ENCODE measurements at regions not wholly inside any gene's neighbourhood (a gene's known extent, or its start where the extent isn't known, plus 50 kb on each side); places are given as distances from the start of the nearest gene placed in this dataset.

GRCh38 chr7:145599376-145599775 lies 517.2 kb upstream of the CNTNAP2 start:
- no peak overlapping the region for H4K8ac ChIP-seq (ENCODE audit: low read depth, low read length)
- H2BK120ac ChIP-seq (ENCODE audit: insufficient read depth, low read length, poor library complexity) = no peak overlapping the region
- no peak for DNase-seq
- H2BK5ac ChIP-seq (ENCODE audit: low read depth, low read length, poor library complexity) = no peak overlapping the region
- H4K12ac ChIP-seq (ENCODE audit: low read depth, low read length) = no peak overlapping the region
- H3K23ac ChIP-seq (ENCODE audit: low read length) = no peak overlapping the region
- H3K4me3 ChIP-seq (ENCODE audit: low read depth, low read length) = no peak overlapping the region
- no peak overlapping the region for H3K27ac ChIP-seq (ENCODE audit: low read depth, low read length)
- no peaks in the 10 kb centered on the region for H3K79me1 ChIP-seq (ENCODE audit: low read length)
- no peak overlapping the region for H2BK12ac ChIP-seq (ENCODE audit: low read length)
- no peak overlapping the region for H4K91ac ChIP-seq (ENCODE audit: low read depth, low read length)
- H3K4me1 ChIP-seq (ENCODE audit: control insufficient read depth in 1 of 2, insufficient read depth in 2 of 2, low read length in 2 of 2) = no peaks in the 10 kb centered on the region
- H3K4ac ChIP-seq (ENCODE audit: low read depth, low read length) = no peak overlapping the region
- H3K4me2 ChIP-seq (ENCODE audit: low read length) = no peak overlapping the region
- no CpG with 5 or more reads among the region's 1 CpG for WGBS (ENCODE audit: extremely low coverage, insufficient coverage, insufficient read length)
- no peak overlapping the region for H2AK5ac ChIP-seq (ENCODE audit: low read length)
- no peaks in the 10 kb centered on the region for H3K79me2 ChIP-seq (ENCODE audit: control insufficient read depth, insufficient read depth, low read length, poor library complexity)
- no peaks in the 10 kb centered on the region for H3K9me3 ChIP-seq (ENCODE audit: insufficient read depth, low read depth, low read length)
- H3K14ac ChIP-seq (ENCODE audit: low read length) = no peak overlapping the region
- H3K27me3 ChIP-seq (ENCODE audit: insufficient read depth, low read length) = no peaks in the 10 kb centered on the region
- H3K36me3 ChIP-seq (ENCODE audit: control insufficient read depth in 1 of 2, insufficient read depth in 2 of 2, low read length in 2 of 2) = no peaks in the 10 kb centered on the region
- no peak overlapping the region for H3K18ac ChIP-seq (ENCODE audit: low read length)
- H3K9ac ChIP-seq (ENCODE audit: low read length) = no peak overlapping the region
- no peak overlapping the region for H2AFZ ChIP-seq (ENCODE audit: insufficient read depth, low read length, poor library complexity)

DNA sequence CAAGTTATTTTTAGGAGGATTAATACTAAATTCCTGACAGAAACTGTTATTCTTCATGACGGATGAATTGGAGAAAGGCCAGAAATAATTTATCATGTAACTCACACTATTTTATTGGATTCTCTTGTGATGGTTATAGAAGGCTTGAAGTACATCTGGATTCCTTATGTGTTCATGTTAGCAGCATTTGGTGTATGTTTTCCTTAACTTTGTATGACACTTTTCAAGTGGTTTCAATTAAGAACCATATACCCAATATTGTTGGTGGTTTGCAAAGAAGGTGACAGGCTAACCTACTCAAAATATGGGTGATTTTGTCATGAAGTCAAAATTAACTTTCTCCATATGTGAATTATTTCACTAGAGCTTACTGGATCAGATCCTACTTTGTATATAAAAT lies 532.2 kb upstream of the CNTNAP2 start:
- H4K91ac ChIP-seq (ENCODE audit: low read depth, low read length) = no peak overlapping the region
- H3K36me3 ChIP-seq (ENCODE audit: control insufficient read depth in 1 of 2, insufficient read depth in 2 of 2, low read length in 2 of 2) = no peaks in the 10 kb centered on the region
- no peak overlapping the region for H2BK120ac ChIP-seq (ENCODE audit: insufficient read depth, low read length, poor library complexity)
- H4K8ac ChIP-seq (ENCODE audit: low read depth, low read length) = no peak overlapping the region
- H2AK5ac ChIP-seq (ENCODE audit: low read length) = no peak overlapping the region
- H3K18ac ChIP-seq (ENCODE audit: low read length) = no peak overlapping the region
- H3K9me3 ChIP-seq (ENCODE audit: insufficient read depth, low read depth, low read length) = no peaks in the 10 kb centered on the region
- H2AFZ ChIP-seq (ENCODE audit: insufficient read depth, low read length, poor library complexity) = no peak overlapping the region
- no peak overlapping the region for H3K23ac ChIP-seq (ENCODE audit: low read length)
- H3K79me2 ChIP-seq (ENCODE audit: control insufficient read depth, insufficient read depth, low read length, poor library complexity) = no peaks in the 10 kb centered on the region
- H3K27ac ChIP-seq (ENCODE audit: low read depth, low read length) = no peak overlapping the region
- no peaks in the 10 kb centered on the region for H3K27me3 ChIP-seq (ENCODE audit: insufficient read depth, low read length)
- H3K4me3 ChIP-seq (ENCODE audit: low read depth, low read length) = no peak overlapping the region
- H3K79me1 ChIP-seq (ENCODE audit: low read length) = no peaks in the 10 kb centered on the region
- H3K14ac ChIP-seq (ENCODE audit: low read length) = no peak overlapping the region
- no peak overlapping the region for H4K12ac ChIP-seq (ENCODE audit: low read depth, low read length)
- no peak overlapping the region for H3K4ac ChIP-seq (ENCODE audit: low read depth, low read length)
- no peak overlapping the region for H3K9ac ChIP-seq (ENCODE audit: low read length)
- no peak overlapping the region for H2BK5ac ChIP-seq (ENCODE audit: low read depth, low read length, poor library complexity)
- no peak overlapping the region for H2BK12ac ChIP-seq (ENCODE audit: low read length)
- no peaks in the 10 kb centered on the region for H3K4me1 ChIP-seq (ENCODE audit: control insufficient read depth in 1 of 2, insufficient read depth in 2 of 2, low read length in 2 of 2)
- no peak overlapping the region for H3K4me2 ChIP-seq (ENCODE audit: low read length)
- no peak for DNase-seq
- no CpG with 5 or more reads among the region's 1 CpG for WGBS (ENCODE audit: extremely low coverage, insufficient coverage, insufficient read length)

- Histone ChIP-seq H3K36me3 (ENCODE audit: control insufficient read depth in 1 of 2, insufficient read depth in 2 of 2, low read length in 2 of 2) (no peaks in the 10 kb centered on the region), H3K27me3 (ENCODE audit: insufficient read depth, low read length) (no peaks in the 10 kb centered on the region), H2AK5ac (ENCODE audit: low read length) (no peak overlapping the region), H3K23ac (ENCODE audit: low read length) (no peak overlapping the region), H2BK5ac (ENCODE audit: low read depth, low read length, poor library complexity) (no peak overlapping the region), H3K4ac (ENCODE audit: low read depth, low read length) (no peak overlapping the region), H3K79me1 (ENCODE audit: low read length) (no peaks in the 10 kb centered on the region), H3K4me3 (ENCODE audit: low read depth, low read length) (no peak overlapping the region), H2BK12ac (ENCODE audit: low read length) (no peak overlapping the region), H3K27ac (ENCODE audit: low read depth, low read length) (no peak overlapping the region), H4K8ac (ENCODE audit: low read depth, low read length) (no peak overlapping the region), H2AFZ (ENCODE audit: insufficient read depth, low read length, poor library complexity) (no peak overlapping the region), H3K14ac (ENCODE audit: low read length) (no peak overlapping the region), H3K9me3 (ENCODE audit: insufficient read depth, low read depth, low read length) (no peaks in the 10 kb centered on the region), H2BK120ac (ENCODE audit: insufficient read depth, low read length, poor library complexity) (no peak overlapping the region), H4K91ac (ENCODE audit: low read depth, low read length) (no peak overlapping the region), H3K18ac (ENCODE audit: low read length) (no peak overlapping the region), H4K12ac (ENCODE audit: low read depth, low read length) (no peak overlapping the region), H3K4me1 (ENCODE audit: control insufficient read depth in 1 of 2, insufficient read depth in 2 of 2, low read length in 2 of 2) (no peaks in the 10 kb centered on the region), H3K9ac (ENCODE audit: low read length) (no peak overlapping the region), H3K4me2 (ENCODE audit: low read length) (no peak overlapping the region), H3K79me2 (ENCODE audit: control insufficient read depth, insufficient read depth, low read length, poor library complexity) (no peaks in the 10 kb centered on the region)
- no peak for DNase-seq
- WGBS (ENCODE audit: extremely low coverage, insufficient coverage, insufficient read length) = no CpG with 5 or more reads among the region's 17 CpGs
Observed at GRCh38 chr7:145582742-145583303, 533.8 kb upstream of the CNTNAP2 start.

DNA sequence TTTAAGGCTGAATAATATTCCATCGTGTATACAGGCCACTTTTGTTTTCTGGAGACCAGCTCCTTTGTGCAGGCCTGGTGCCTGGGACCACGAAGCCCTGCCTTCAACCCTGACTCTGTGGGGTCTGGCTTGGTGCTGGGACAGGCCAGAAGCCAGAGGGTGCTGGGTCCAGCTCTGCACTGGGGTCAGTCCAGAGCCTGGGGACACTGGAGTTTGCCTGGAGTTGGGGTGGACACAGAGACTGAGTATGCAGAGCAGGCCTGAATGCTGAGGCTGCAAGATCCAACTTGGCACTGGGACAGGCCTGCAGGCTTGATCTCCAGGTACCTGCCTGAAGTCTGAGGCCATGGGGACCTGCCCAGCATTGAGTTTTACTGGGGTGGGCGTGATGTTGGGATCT lies 558.8 kb upstream of the CNTNAP2 start:
- WGBS (ENCODE audit: extremely low coverage, insufficient coverage, insufficient read length) = no CpG with 5 or more reads among the region's 3 CpGs
- Histone ChIP-seq H3K4ac (ENCODE audit: low read depth, low read length) (no peak overlapping the region), H3K4me3 (ENCODE audit: low read depth, low read length) (no peak overlapping the region), H4K8ac (ENCODE audit: low read depth, low read length) (no peak overlapping the region), H3K18ac (ENCODE audit: low read length) (no peak overlapping the region), H4K12ac (ENCODE audit: low read depth, low read length) (no peak overlapping the region), H3K14ac (ENCODE audit: low read length) (no peak overlapping the region), H3K9ac (ENCODE audit: low read length) (no peak overlapping the region), H3K4me2 (ENCODE audit: low read length) (no peak overlapping the region), H2BK5ac (ENCODE audit: low read depth, low read length, poor library complexity) (no peak overlapping the region), H2AK5ac (ENCODE audit: low read length) (no peak overlapping the region), H2BK120ac (ENCODE audit: insufficient read depth, low read length, poor library complexity) (no peak overlapping the region), H4K91ac (ENCODE audit: low read depth, low read length) (no peak overlapping the region), H3K9me3 (ENCODE audit: insufficient read depth, low read depth, low read length) (no peaks in the 10 kb centered on the region), H3K79me1 (ENCODE audit: low read length) (no peaks in the 10 kb centered on the region), H3K27me3 (ENCODE audit: insufficient read depth, low read length) (no peaks in the 10 kb centered on the region), H2BK12ac (ENCODE audit: low read length) (no peak overlapping the region), H3K79me2 (ENCODE audit: control insufficient read depth, insufficient read depth, low read length, poor library complexity) (no peaks in the 10 kb centered on the region), H2AFZ (ENCODE audit: insufficient read depth, low read length, poor library complexity) (no peak overlapping the region), H3K23ac (ENCODE audit: low read length) (no peak overlapping the region), H3K4me1 (ENCODE audit: control insufficient read depth in 1 of 2, insufficient read depth in 2 of 2, low read length in 2 of 2) (no peaks in the 10 kb centered on the region), H3K27ac (ENCODE audit: low read depth, low read length) (no peak overlapping the region), H3K36me3 (ENCODE audit: control insufficient read depth in 1 of 2, insufficient read depth in 2 of 2, low read length in 2 of 2) (no peaks in the 10 kb centered on the region)
- no peak for DNase-seq

Data from trophoblast cell (in vitro differentiated cells and primary cell).